ENCODE measurements at regions not wholly inside any gene's neighbourhood (a gene's known extent, or its start where the extent isn't known, plus 50 kb on each side); places are given as distances from the start of the nearest gene placed in this dataset.

- TF ChIP-seq, protein P1, sequence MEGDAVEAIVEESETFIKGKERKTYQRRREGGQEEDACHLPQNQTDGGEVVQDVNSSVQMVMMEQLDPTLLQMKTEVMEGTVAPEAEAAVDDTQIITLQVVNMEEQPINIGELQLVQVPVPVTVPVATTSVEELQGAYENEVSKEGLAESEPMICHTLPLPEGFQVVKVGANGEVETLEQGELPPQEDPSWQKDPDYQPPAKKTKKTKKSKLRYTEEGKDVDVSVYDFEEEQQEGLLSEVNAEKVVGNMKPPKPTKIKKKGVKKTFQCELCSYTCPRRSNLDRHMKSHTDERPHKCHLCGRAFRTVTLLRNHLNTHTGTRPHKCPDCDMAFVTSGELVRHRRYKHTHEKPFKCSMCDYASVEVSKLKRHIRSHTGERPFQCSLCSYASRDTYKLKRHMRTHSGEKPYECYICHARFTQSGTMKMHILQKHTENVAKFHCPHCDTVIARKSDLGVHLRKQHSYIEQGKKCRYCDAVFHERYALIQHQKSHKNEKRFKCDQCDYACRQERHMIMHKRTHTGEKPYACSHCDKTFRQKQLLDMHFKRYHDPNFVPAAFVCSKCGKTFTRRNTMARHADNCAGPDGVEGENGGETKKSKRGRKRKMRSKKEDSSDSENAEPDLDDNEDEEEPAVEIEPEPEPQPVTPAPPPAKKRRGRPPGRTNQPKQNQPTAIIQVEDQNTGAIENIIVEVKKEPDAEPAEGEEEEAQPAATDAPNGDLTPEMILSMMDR (IDR thresholded peaks at IDR 0.05; ENCODE audit: low read length): no peak
- TF ChIP-seq EZH2phosphoT487 (IDR thresholded peaks at IDR 0.05; ENCODE audit: low read length) (no peak), EZH2 (optimal IDR thresholded peaks at IDR 0.05; ENCODE audit: low read depth, low read length) (no peak)
Observed at GRCh38 chr15:99502182-99502581, 63.6 kb upstream of the MEF2A start.

Data from MM.1S (cell line).